C4-2B (cell line): ENCODE measurements at regions not wholly inside any gene's neighbourhood (a gene's known extent, or its start where the extent isn't known, plus 50 kb on each side); places are given as distances from the start of the nearest gene placed in this dataset.

Source experiments
- ZFX ChIP-seq: fragments of 450-650 bp; IDR thresholded peaks from 2 replicates; pipeline ENCODE4 v1.6.1; 2017
- TF ChIP-seq, protein P1 (sequence below): fragments of 450-650 bp; conservative IDR thresholded peaks from 2 replicates; pipeline ENCODE4 v1.5.1; 2017; ENCODE audit warnings: mild to moderate bottlenecking

GRCh38 chr14:61140271-61140670, 140.9 kb downstream of the TMEM30B start:
- TF ChIP-seq, protein P1, sequence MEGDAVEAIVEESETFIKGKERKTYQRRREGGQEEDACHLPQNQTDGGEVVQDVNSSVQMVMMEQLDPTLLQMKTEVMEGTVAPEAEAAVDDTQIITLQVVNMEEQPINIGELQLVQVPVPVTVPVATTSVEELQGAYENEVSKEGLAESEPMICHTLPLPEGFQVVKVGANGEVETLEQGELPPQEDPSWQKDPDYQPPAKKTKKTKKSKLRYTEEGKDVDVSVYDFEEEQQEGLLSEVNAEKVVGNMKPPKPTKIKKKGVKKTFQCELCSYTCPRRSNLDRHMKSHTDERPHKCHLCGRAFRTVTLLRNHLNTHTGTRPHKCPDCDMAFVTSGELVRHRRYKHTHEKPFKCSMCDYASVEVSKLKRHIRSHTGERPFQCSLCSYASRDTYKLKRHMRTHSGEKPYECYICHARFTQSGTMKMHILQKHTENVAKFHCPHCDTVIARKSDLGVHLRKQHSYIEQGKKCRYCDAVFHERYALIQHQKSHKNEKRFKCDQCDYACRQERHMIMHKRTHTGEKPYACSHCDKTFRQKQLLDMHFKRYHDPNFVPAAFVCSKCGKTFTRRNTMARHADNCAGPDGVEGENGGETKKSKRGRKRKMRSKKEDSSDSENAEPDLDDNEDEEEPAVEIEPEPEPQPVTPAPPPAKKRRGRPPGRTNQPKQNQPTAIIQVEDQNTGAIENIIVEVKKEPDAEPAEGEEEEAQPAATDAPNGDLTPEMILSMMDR = no peak
- TF ChIP-seq ZFX = no peak
